C4-2B (cell line): ENCODE measurements at regions not wholly inside any gene's neighbourhood (a gene's known extent, or its start where the extent isn't known, plus 50 kb on each side); places are given as distances from the start of the nearest gene placed in this dataset.
A peak's percentile ranks its signal among the peaks of the same experiment; 100 is the strongest.

ENCODE experiments used
- H3K27ac ChIP-seq: fragments of 450-650 bp; 2 replicates; pipeline ENCODE4 v1.5.1; 2017
- CTCF ChIP-seq: fragments of 450-650 bp; conservative IDR thresholded peaks from 2 replicates; pipeline ENCODE4 v1.5.1; 2017; ENCODE audit warnings: mild to moderate bottlenecking
- ZFX ChIP-seq: fragments of 450-650 bp; IDR thresholded peaks from 2 replicates; pipeline ENCODE4 v1.6.1; 2017

GRCh38 chr15:47289656-47290055 lies 427.6 kb upstream of the SEMA6D start:
- H3K27ac ChIP-seq = no peak overlapping the region
- TF ChIP-seq ZFX (no peak), CTCF (no peak)

- TF ChIP-seq CTCF (no peak), ZFX (no peak)
- H3K27ac ChIP-seq = no peak overlapping the region
These were observed 425.5 kb upstream of the SEMA6D start for GRCh38 chr15:47291767-47292166.

GRCh38 chr15:47292638-47293190 lies 424.6 kb upstream of the SEMA6D start:
- peak overlapping the region; percentile 12; the same call in 1 of the 2 replicates for H3K27ac ChIP-seq
- TF ChIP-seq ZFX = no peak
- TF ChIP-seq CTCF = no peak

- H3K27ac ChIP-seq = no peak overlapping the region
- no peak for TF ChIP-seq CTCF
- TF ChIP-seq ZFX = no peak
These were observed 423.7 kb upstream of the SEMA6D start for GRCh38 chr15:47293466-47294162.

GRCh38 chr15:47294765-47295259 lies 422.5 kb upstream of the SEMA6D start:
- TF ChIP-seq ZFX (no peak), CTCF (no peak)

GRCh38 chr15:47296881-47297280 lies 420.4 kb upstream of the SEMA6D start:
- H3K27ac ChIP-seq = no peak overlapping the region
- no peak for TF ChIP-seq ZFX
- TF ChIP-seq CTCF = no peak

More at GRCh38 chr15:47294765-47295259, 422.5 kb upstream of the SEMA6D start:
- H3K27ac ChIP-seq = no peak overlapping the region

- no peak for TF ChIP-seq ZFX
- TF ChIP-seq CTCF = no peak
- no peak overlapping the region for H3K27ac ChIP-seq
These were observed 417.4 kb upstream of the SEMA6D start for GRCh38 chr15:47299846-47300434.
